H9 (cell line): ENCODE measurements at regions not wholly inside any gene's neighbourhood (a gene's known extent, or its start where the extent isn't known, plus 50 kb on each side); places are given as distances from the start of the nearest gene placed in this dataset.

Experiments
- DNase-seq: peaks from one replicate; pipeline ENCODE4 v3.0.0-alpha.2; 2017
- H2AFZ ChIP-seq: one replicate; pipeline ENCODE4 v1.6.1; 2013; ENCODE audit warnings: mild to moderate bottlenecking, low read length, control low read depth, moderate library complexity
- H2AK5ac ChIP-seq: 2 replicates; pipeline ENCODE4 v1.6.1; 2013; ENCODE audit warnings: low read length, control low read depth, mixed read lengths; ENCODE audit not compliant: insufficient read length
- H2BK120ac ChIP-seq: one replicate; pipeline ENCODE4 v1.6.1; 2013; ENCODE audit warnings: low read depth, mild to moderate bottlenecking, low read length, control low read depth, inconsistent platforms; ENCODE audit not compliant: poor library complexity, severe bottlenecking
- H2BK12ac ChIP-seq: 2 replicates; pipeline ENCODE4 v1.6.1; 2013; ENCODE audit warnings: low read length, control low read depth, mixed read lengths, low read depth; ENCODE audit not compliant: insufficient read length
- H2BK15ac ChIP-seq: 2 replicates; pipeline ENCODE4 v1.6.1; 2013; ENCODE audit warnings: low read depth, low read length, control low read depth
- H2BK20ac ChIP-seq: one replicate; pipeline ENCODE4 v1.6.1; 2013; ENCODE audit warnings: low read depth, mild to moderate bottlenecking, low read length, control low read depth, inconsistent platforms; ENCODE audit not compliant: poor library complexity, severe bottlenecking
- H2BK5ac ChIP-seq: 2 replicates; pipeline ENCODE4 v1.6.1; 2013; ENCODE audit warnings: low read length, control low read depth, mixed read lengths; ENCODE audit not compliant: insufficient read length
- H3K14ac ChIP-seq: 2 replicates; pipeline ENCODE4 v1.6.1; 2013; ENCODE audit warnings: low read length, control low read depth; ENCODE audit not compliant: insufficient read depth
- H3K18ac ChIP-seq: 2 replicates; pipeline ENCODE4 v1.6.1; 2013; ENCODE audit warnings: low read depth, mild to moderate bottlenecking, mixed read lengths, low read length, control low read depth; ENCODE audit not compliant: insufficient read length
- H3K23ac ChIP-seq: 2 replicates; pipeline ENCODE4 v1.6.1; 2013; ENCODE audit warnings: low read length, control low read depth, mixed read lengths, low read depth; ENCODE audit not compliant: insufficient read length
- H3K23me2 ChIP-seq: 2 replicates; pipeline ENCODE4 v1.6.1; 2013; ENCODE audit warnings: low read depth, mild to moderate bottlenecking, mixed read lengths, low read length, control low read depth; ENCODE audit not compliant: insufficient read length, poor library complexity, severe bottlenecking
- H3K27ac ChIP-seq: 2 replicates; pipeline ENCODE4 v1.5.1; 2013; ENCODE audit warnings: low read length, control low read depth, mixed read lengths, low read depth; ENCODE audit not compliant: insufficient read length
- H3K27me3 ChIP-seq: 2 replicates; pipeline ENCODE4 v1.6.1; 2013; ENCODE audit warnings: low read length, control low read depth, inconsistent platforms; ENCODE audit not compliant: insufficient read depth
- H3K4ac ChIP-seq: 2 replicates; pipeline ENCODE4 v1.6.1; 2013; ENCODE audit warnings: low read depth, mild to moderate bottlenecking, control low read depth, inconsistent platforms, low read length, moderate library complexity
- H3K4me1 ChIP-seq: 2 replicates; pipeline ENCODE4 v1.6.1; 2013; ENCODE audit warnings: low read length, control low read depth, inconsistent platforms; ENCODE audit not compliant: insufficient read depth
- H3K4me2 ChIP-seq: 2 replicates; pipeline ENCODE4 v1.6.1; 2013; ENCODE audit warnings: low read length, control low read depth, mixed read lengths; ENCODE audit not compliant: insufficient read length, insufficient read depth
- H3K56ac ChIP-seq: 2 replicates; pipeline ENCODE4 v1.6.1; 2013; ENCODE audit warnings: low read depth, mild to moderate bottlenecking, mixed read lengths, low read length, control low read depth; ENCODE audit not compliant: insufficient read length
- H3K79me1 ChIP-seq: 2 replicates; pipeline ENCODE4 v1.6.1; 2013; ENCODE audit warnings: low read depth, mild to moderate bottlenecking, moderate library complexity, low read length, control low read depth, inconsistent platforms; ENCODE audit not compliant: insufficient read depth, poor library complexity, severe bottlenecking
- H3K79me2 ChIP-seq: 2 replicates; pipeline ENCODE4 v1.6.1; 2013; ENCODE audit warnings: low read length, control low read depth, inconsistent platforms; ENCODE audit not compliant: insufficient read depth
- H3K9ac ChIP-seq: 2 replicates; pipeline ENCODE4 v1.6.1; 2013; ENCODE audit warnings: low read length, control low read depth, mixed read lengths; ENCODE audit not compliant: insufficient read length; ENCODE audit errors: extremely low read depth
- H3K9me3 ChIP-seq: one replicate; pipeline ENCODE4 v1.6.1; 2013; ENCODE audit warnings: low read depth, low read length, inconsistent platforms; ENCODE audit not compliant: control insufficient read depth
- H3T11ph ChIP-seq: one replicate; pipeline ENCODE4 v1.6.1; 2013; ENCODE audit warnings: mild to moderate bottlenecking, low read length, control low read depth, inconsistent platforms
- H4K20me1 ChIP-seq: one replicate; pipeline ENCODE4 v1.6.1; 2013; ENCODE audit not compliant: control insufficient read depth, insufficient read length, insufficient read depth
- H4K5ac ChIP-seq: 2 replicates; pipeline ENCODE4 v1.6.1; 2013; ENCODE audit warnings: low read depth, mild to moderate bottlenecking, mixed read lengths, low read length, control low read depth; ENCODE audit not compliant: insufficient read length
- H4K8ac ChIP-seq: replicated peaks from 2 replicates; pipeline ENCODE4 v1.6.1; 2013; ENCODE audit warnings: low read length, control low read depth, mixed read lengths, low read depth; ENCODE audit not compliant: insufficient read length
- H4K91ac ChIP-seq: 2 replicates; pipeline ENCODE4 v1.6.1; 2013; ENCODE audit warnings: low read depth, mild to moderate bottlenecking, moderate library complexity, mixed read lengths, low read length, control low read depth; ENCODE audit not compliant: insufficient read length
- H3K27ac Mint-ChIP-seq, 3 experiments: 2 replicates in 2 of 3; 3 replicates in 1 of 3; pipeline ENCODE4 v1.8.0; 2020 to 2021; ENCODE audit warnings: mixed read lengths in 3 of 3, mild to moderate bottlenecking in 1 of 3, moderate library complexity in 1 of 3
- H3K27me3 Mint-ChIP-seq: 2 replicates; pipeline ENCODE4 v1.8.0; 2021; ENCODE audit warnings: low read depth, mild to moderate bottlenecking, moderate library complexity, mixed read lengths
- H3K36me3 Mint-ChIP-seq, 3 experiments: 2 replicates in 2 of 3; 3 replicates in 1 of 3; pipeline ENCODE4 v1.8.0; 2020 to 2021; ENCODE audit warnings: low read depth in 3 of 3, mixed read lengths in 3 of 3; ENCODE audit not compliant: insufficient read depth in 1 of 3
- H3K4me1 Mint-ChIP-seq, 2 experiments: 2 replicates each; pipeline ENCODE4 v1.8.0; 2020; ENCODE audit warnings: mixed read lengths in 2 of 2
- H3K4me3 Mint-ChIP-seq, 2 experiments: 2 replicates in 1 of 2; 3 replicates in 1 of 2; pipeline ENCODE4 v1.8.0; 2020 to 2021; ENCODE audit warnings: mild to moderate bottlenecking in 2 of 2, mixed read lengths in 2 of 2, moderate library complexity in 1 of 2
- H3K9me3 Mint-ChIP-seq, 2 experiments: 2 replicates in 1 of 2; 3 replicates in 1 of 2; pipeline ENCODE4 v1.8.0; 2020; ENCODE audit warnings: mild to moderate bottlenecking in 2 of 2, mixed read lengths in 2 of 2, moderate library complexity in 1 of 2
- CTCF ChIP-seq: fragments of 200-600 bp; sonication (generic); conservative IDR thresholded peaks from 3 replicates; pipeline ENCODE4 v1.8.0; 2021; ENCODE audit warnings: antibody characterized with exemption, mild to moderate bottlenecking
- WGBS: extraction: QIAGEN DNeasy Blood & Tissue Kit; methylation state at CpG from one replicate; pipeline ENCODE4 v1.1.7; 2013; ENCODE audit warnings: missing lambda C conversion rate, low lambda C conversion rate, mixed read lengths; ENCODE audit not compliant: insufficient read length; ENCODE audit errors: extremely low coverage; 5-methylcytosine and 5-hydroxymethylcytosine counted together

DNA sequence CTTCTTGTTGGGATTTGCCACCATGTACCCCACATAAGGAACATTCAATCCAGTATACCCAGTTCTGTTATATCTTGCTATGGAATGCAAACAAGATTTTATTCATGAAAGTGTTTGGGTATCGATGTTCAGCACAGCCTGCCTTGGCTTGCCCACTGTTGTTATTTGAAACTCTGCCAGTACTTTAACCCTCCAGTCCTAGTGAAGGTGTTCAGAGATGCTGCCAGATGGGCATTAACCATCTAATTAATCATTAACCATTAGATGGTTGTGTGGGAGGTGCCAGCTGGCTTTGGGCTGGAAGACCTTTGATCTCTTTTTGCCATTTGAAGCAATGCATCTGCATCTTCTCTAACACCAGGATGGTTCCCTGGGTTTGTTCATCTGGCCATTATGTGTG, 363.0 kb downstream of the SH2D4B start:
- no peak overlapping the region for H2AFZ ChIP-seq
- no peak overlapping the region for H2BK12ac ChIP-seq
- no peaks in the 10 kb centered on the region for H3K9me3 ChIP-seq
- H3K56ac ChIP-seq, result no peak overlapping the region
- Mint-ChIP-seq H3K27me3 (peaks cover 39% of the 10 kb centered on the region), H3K4me1 (peaks cover 3 to 20% of the 10 kb centered on the region in 2 experiments; a peak in 3 of 4 replicates), H3K27ac (no peak overlapping the region), H3K36me3 (no peaks in the 10 kb centered on the region; a peak in 1 of 7 replicates), H3K9me3 (no peaks in the 10 kb centered on the region; a peak in 2 of 5 replicates), H3K4me3 (no peak overlapping the region)
- no CpG with 5 or more reads among the region's 1 CpG for WGBS
- H3K79me2 ChIP-seq, result no peaks in the 10 kb centered on the region
- H3K14ac ChIP-seq, result no peak overlapping the region
- H3K79me1 ChIP-seq, result no peaks in the 10 kb centered on the region
- no peak overlapping the region for H4K5ac ChIP-seq
- no peak overlapping the region for H3K23ac ChIP-seq
- H3K4me2 ChIP-seq, result no peak overlapping the region
- H3K4ac ChIP-seq, result no peak overlapping the region
- no peak overlapping the region for H4K91ac ChIP-seq
- TF ChIP-seq CTCF, result no peak
- H2BK15ac ChIP-seq, result no peak overlapping the region
- no peak overlapping the region for H4K8ac ChIP-seq
- H3K27ac ChIP-seq, result no peak overlapping the region
- H2BK20ac ChIP-seq, result no peak overlapping the region
- no peak overlapping the region for H3K18ac ChIP-seq
- H4K20me1 ChIP-seq, result no peaks in the 10 kb centered on the region
- H3K23me2 ChIP-seq, result no peaks in the 10 kb centered on the region
- H2BK5ac ChIP-seq, result no peak overlapping the region
- H2BK120ac ChIP-seq, result no peak overlapping the region
- peaks cover 8% of the 10 kb centered on the region; the same call in 1 of the 2 replicates for H3K27me3 ChIP-seq
- H3K4me1 ChIP-seq, result peaks cover 10% of the 10 kb centered on the region; the same call in 1 of the 2 replicates
- no peak overlapping the region for H3T11ph ChIP-seq
- no peak overlapping the region for H2AK5ac ChIP-seq
- no peak for DNase-seq
- H3K9ac ChIP-seq, result no peak overlapping the region
